ENCODE measurements at regions not wholly inside any gene's neighbourhood (a gene's known extent, or its start where the extent isn't known, plus 50 kb on each side); places are given as distances from the start of the nearest gene placed in this dataset.

GRCh38 chr13:79775830-79776229 lies 294.9 kb downstream of the NDFIP2 start:
- TF ChIP-seq, protein P1, sequence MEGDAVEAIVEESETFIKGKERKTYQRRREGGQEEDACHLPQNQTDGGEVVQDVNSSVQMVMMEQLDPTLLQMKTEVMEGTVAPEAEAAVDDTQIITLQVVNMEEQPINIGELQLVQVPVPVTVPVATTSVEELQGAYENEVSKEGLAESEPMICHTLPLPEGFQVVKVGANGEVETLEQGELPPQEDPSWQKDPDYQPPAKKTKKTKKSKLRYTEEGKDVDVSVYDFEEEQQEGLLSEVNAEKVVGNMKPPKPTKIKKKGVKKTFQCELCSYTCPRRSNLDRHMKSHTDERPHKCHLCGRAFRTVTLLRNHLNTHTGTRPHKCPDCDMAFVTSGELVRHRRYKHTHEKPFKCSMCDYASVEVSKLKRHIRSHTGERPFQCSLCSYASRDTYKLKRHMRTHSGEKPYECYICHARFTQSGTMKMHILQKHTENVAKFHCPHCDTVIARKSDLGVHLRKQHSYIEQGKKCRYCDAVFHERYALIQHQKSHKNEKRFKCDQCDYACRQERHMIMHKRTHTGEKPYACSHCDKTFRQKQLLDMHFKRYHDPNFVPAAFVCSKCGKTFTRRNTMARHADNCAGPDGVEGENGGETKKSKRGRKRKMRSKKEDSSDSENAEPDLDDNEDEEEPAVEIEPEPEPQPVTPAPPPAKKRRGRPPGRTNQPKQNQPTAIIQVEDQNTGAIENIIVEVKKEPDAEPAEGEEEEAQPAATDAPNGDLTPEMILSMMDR (IDR thresholded peaks at IDR 0.05) = peak; percentile 32 to 55 (median 51)
- TF ChIP-seq POLR2AphosphoS5 (IDR thresholded peaks at IDR 0.05) (no peak), POLR2A (IDR thresholded peaks at IDR 0.05) (no peak), EP300 (IDR thresholded peaks at IDR 0.05; ENCODE audit: low read depth) (no peak)

Data from transverse colon (tissue), 4 donors.